Endothelial cell (in vitro differentiated cells): ENCODE measurements at regions not wholly inside any gene's neighbourhood (a gene's known extent, or its start where the extent isn't known, plus 50 kb on each side); places are given as distances from the start of the nearest gene placed in this dataset.

Experiments
- DNase-seq: peaks from one replicate; pipeline ENCODE4 v3.0.0; 2021; ENCODE audit warnings: low spot score
- H3K27ac Mint-ChIP-seq: one replicate; pipeline ENCODE4 v1.8.0; 2021; ENCODE audit warnings: mixed read lengths, inconsistent platforms; ENCODE audit not compliant: unreplicated experiment
- H3K27me3 Mint-ChIP-seq: one replicate; pipeline ENCODE4 v1.8.0; 2021; ENCODE audit warnings: mild to moderate bottlenecking, moderate library complexity, mixed read lengths, inconsistent platforms; ENCODE audit not compliant: unreplicated experiment
- H3K36me3 Mint-ChIP-seq: one replicate; pipeline ENCODE4 v1.8.0; 2021; ENCODE audit warnings: mild to moderate bottlenecking, low read depth, mixed read lengths, inconsistent platforms; ENCODE audit not compliant: unreplicated experiment
- H3K4me1 Mint-ChIP-seq: one replicate; pipeline ENCODE4 v1.8.0; 2021; ENCODE audit warnings: mild to moderate bottlenecking, mixed read lengths, inconsistent platforms; ENCODE audit not compliant: unreplicated experiment
- H3K4me3 Mint-ChIP-seq: one replicate; pipeline ENCODE4 v1.8.0; 2021; ENCODE audit warnings: mild to moderate bottlenecking, mixed read lengths, inconsistent platforms; ENCODE audit not compliant: unreplicated experiment
- H3K9me3 Mint-ChIP-seq: one replicate; pipeline ENCODE4 v1.8.0; 2021; ENCODE audit warnings: mixed read lengths, inconsistent platforms; ENCODE audit not compliant: unreplicated experiment
- CTCF ChIP-seq: fragments of 200-600 bp; sonication (generic); IDR thresholded peaks from one replicate; pipeline ENCODE4 v1.5.0; 2021; ENCODE audit warnings: antibody characterized with exemption; ENCODE audit not compliant: unreplicated experiment

GRCh38 chr13:100875392-100876043, 200.9 kb upstream of the TMTC4 start:
- Mint-ChIP-seq H3K27me3 (peaks cover 2% of the 10 kb centered on the region), H3K9me3 (no peaks in the 10 kb centered on the region), H3K4me3 (no peak overlapping the region), H3K4me1 (peaks cover 4% of the 10 kb centered on the region), H3K27ac (no peak overlapping the region), H3K36me3 (no peaks in the 10 kb centered on the region)
- TF ChIP-seq CTCF: no peak
- no peak for DNase-seq

GRCh38 chr13:100872761-100873160, 198.2 kb upstream of the TMTC4 start:
- Mint-ChIP-seq H3K27me3 (no peaks in the 10 kb centered on the region), H3K27ac (no peak overlapping the region), H3K9me3 (no peaks in the 10 kb centered on the region), H3K4me3 (no peak overlapping the region), H3K36me3 (no peaks in the 10 kb centered on the region), H3K4me1 (no peaks in the 10 kb centered on the region)
- DNase-seq: no peak
- TF ChIP-seq CTCF: no peak

- Mint-ChIP-seq H3K9me3 (no peaks in the 10 kb centered on the region), H3K27ac (no peak overlapping the region), H3K27me3 (no peaks in the 10 kb centered on the region), H3K4me3 (no peak overlapping the region), H3K36me3 (no peaks in the 10 kb centered on the region), H3K4me1 (no peaks in the 10 kb centered on the region)
- TF ChIP-seq CTCF: no peak
- no peak for DNase-seq
Measured at GRCh38 chr13:100870898-100871297, 196.3 kb upstream of the TMTC4 start.

- DNase-seq: no peak
- H3K4me1 Mint-ChIP-seq: no peaks in the 10 kb centered on the region
- H3K9me3 Mint-ChIP-seq: no peaks in the 10 kb centered on the region
- H3K36me3 Mint-ChIP-seq: no peaks in the 10 kb centered on the region
- no peak overlapping the region for H3K4me3 Mint-ChIP-seq
- TF ChIP-seq CTCF: no peak
- no peaks in the 10 kb centered on the region for H3K27me3 Mint-ChIP-seq
- no peak overlapping the region for H3K27ac Mint-ChIP-seq
Measured at GRCh38 chr13:100860866-100861265, 186.3 kb upstream of the TMTC4 start.

GRCh38 chr13:100859861-100860260, 185.3 kb upstream of the TMTC4 start:
- no peak overlapping the region for H3K27ac Mint-ChIP-seq
- no peaks in the 10 kb centered on the region for H3K36me3 Mint-ChIP-seq
- H3K9me3 Mint-ChIP-seq: no peaks in the 10 kb centered on the region
- no peaks in the 10 kb centered on the region for H3K4me1 Mint-ChIP-seq
- no peaks in the 10 kb centered on the region for H3K27me3 Mint-ChIP-seq
- no peak overlapping the region for H3K4me3 Mint-ChIP-seq
- no peak for DNase-seq
- TF ChIP-seq CTCF: no peak
